GM06990 (cell line): ENCODE measurements at regions not wholly inside any gene's neighbourhood (a gene's known extent, or its start where the extent isn't known, plus 50 kb on each side); places are given as distances from the start of the nearest gene placed in this dataset.

Experiments used
- DNase-seq: peaks from one replicate; pipeline ENCODE4 v3.0.0-alpha.2; 2011; ENCODE audit not compliant: insufficient read length; ENCODE audit errors: extremely low read depth
- H3K27me3 ChIP-seq: replicated peaks from 2 replicates; pipeline ENCODE4 v1.6.0; 2011; ENCODE audit warnings: low read length; ENCODE audit not compliant: control insufficient read depth, insufficient read depth
- H3K36me3 ChIP-seq: 2 replicates; pipeline ENCODE4 v1.5.1; 2011; ENCODE audit warnings: low read length; ENCODE audit not compliant: control insufficient read depth, insufficient read depth
- H3K4me3 ChIP-seq: replicated peaks from 2 replicates; pipeline ENCODE4 v1.5.1; 2011; ENCODE audit warnings: low read depth, mild to moderate bottlenecking, control low read depth, low read length
- CTCF ChIP-seq: IDR thresholded peaks from 2 replicates; pipeline ENCODE4 v1.5.1; 2011; ENCODE audit warnings: low read length, control low read depth, mild to moderate bottlenecking, inconsistent platforms; ENCODE audit not compliant: insufficient read depth, poor library complexity, severe bottlenecking

DNA sequence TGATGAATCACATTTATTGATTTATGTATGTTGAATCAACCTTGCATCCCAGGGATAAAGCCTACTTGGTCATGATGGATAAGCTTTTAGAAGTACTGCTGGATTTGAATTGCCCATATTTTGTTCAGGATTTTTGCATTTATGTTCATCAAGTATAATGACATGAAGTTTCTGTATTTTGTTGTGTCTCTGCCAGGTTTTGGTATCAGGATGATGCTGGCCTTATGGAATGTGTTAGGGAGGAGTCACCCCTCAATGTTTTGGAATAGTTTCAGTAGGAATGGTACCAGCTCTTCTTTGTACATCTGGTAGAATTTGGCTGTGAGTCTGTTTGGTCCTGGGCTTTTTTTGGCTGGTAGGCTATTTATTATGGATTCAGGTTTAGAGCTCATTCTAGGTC is 1643.1 kb upstream of the B3GALT2 start:
- TF ChIP-seq CTCF = no peak
- no peak for DNase-seq
- no peaks in the 10 kb centered on the region for H3K27me3 ChIP-seq
- H3K4me3 ChIP-seq = no peak overlapping the region
- H3K36me3 ChIP-seq = no peaks in the 10 kb centered on the region

DNA sequence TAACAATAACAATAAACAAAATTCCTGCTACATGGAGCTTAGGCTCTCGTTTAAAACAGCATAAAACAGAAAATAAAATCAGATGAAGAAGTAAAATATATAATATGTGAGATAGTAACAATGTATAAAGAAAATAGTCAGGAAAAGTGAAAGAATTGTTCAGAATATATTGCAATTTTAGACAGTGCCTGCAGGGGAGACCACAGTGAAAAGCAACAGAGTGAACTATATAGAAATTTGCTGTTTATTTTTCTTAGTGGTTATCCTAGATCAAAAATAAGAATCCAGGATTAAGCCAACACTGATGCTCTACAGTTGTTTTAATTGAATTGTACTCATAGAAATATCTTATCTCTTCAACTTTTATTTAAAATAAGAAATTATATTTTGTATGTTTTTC is 1639.0 kb upstream of the B3GALT2 start:
- TF ChIP-seq CTCF = no peak
- no peak for DNase-seq
- no peaks in the 10 kb centered on the region for H3K27me3 ChIP-seq
- H3K4me3 ChIP-seq = no peak overlapping the region
- no peaks in the 10 kb centered on the region for H3K36me3 ChIP-seq

DNA sequence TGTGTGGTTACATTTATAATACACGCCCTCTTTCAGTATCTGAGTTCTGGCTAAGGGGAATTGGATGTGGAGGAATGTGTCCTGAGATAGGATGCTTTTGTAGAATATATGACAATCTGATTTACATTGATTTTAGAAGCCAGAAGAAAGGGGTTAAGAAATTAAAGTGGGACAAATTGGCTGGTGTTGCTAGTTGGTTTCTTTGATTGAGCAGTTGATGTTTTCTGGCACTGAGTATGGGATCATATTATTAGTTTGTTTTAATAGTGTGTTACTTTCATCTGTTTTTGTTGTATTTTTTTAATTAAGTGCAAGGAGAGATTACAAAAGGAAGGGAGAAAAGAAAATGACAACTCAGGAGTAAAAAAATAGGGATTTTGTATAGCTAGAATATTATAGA is 1634.7 kb upstream of the B3GALT2 start:
- Histone ChIP-seq H3K36me3 (no peaks in the 10 kb centered on the region), H3K4me3 (no peak overlapping the region), H3K27me3 (no peaks in the 10 kb centered on the region)
- TF ChIP-seq CTCF = no peak
- DNase-seq = no peak

- Histone ChIP-seq H3K27me3 (no peaks in the 10 kb centered on the region), H3K4me3 (no peak overlapping the region), H3K36me3 (no peaks in the 10 kb centered on the region)
- no peak for TF ChIP-seq CTCF
- no peak for DNase-seq
These were observed 1632.3 kb upstream of the B3GALT2 start for GRCh38 chr1:194818674-194819073.

- no peak for DNase-seq
- Histone ChIP-seq H3K36me3 (no peaks in the 10 kb centered on the region), H3K4me3 (no peak overlapping the region), H3K27me3 (no peaks in the 10 kb centered on the region)
- TF ChIP-seq CTCF = no peak
These were observed 1630.4 kb upstream of the B3GALT2 start for GRCh38 chr1:194816859-194817258.

- Histone ChIP-seq H3K4me3 (no peak overlapping the region), H3K27me3 (no peaks in the 10 kb centered on the region), H3K36me3 (no peaks in the 10 kb centered on the region)
- DNase-seq = no peak
- no peak for TF ChIP-seq CTCF
These were observed 1626.7 kb upstream of the B3GALT2 start for GRCh38 chr1:194813096-194813495.
